ENCODE measurements at regions not wholly inside any gene's neighbourhood (a gene's known extent, or its start where the extent isn't known, plus 50 kb on each side); places are given as distances from the start of the nearest gene placed in this dataset.

DNA sequence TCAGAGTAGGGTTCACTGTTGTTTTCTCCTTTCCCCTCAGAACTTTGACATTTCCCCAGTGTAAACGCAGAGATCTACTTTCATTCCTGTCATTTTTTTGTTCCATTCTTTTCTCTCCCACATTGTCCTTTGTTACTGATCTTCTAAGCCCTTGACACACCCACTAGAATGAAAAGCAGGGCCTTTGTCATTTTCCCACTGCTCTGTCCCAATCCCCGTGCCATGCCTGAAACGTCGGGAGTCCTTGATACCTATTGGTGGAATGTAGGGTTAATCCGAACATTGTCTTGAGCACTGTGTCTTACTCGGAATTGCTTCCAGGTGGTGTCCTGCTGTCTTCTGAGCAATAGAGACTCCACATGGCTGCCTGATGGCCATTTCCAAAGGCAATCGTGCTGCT lies 887.1 kb upstream of the FRG1 start:
- no peaks in the 10 kb centered on the region for H3K36me3 Mint-ChIP-seq (ENCODE audit: unreplicated experiment)
- no peaks in the 10 kb centered on the region for H3K9me3 Mint-ChIP-seq (ENCODE audit: unreplicated experiment)
- no peak for DNase-seq (ENCODE audit: extremely low spot score, unreplicated experiment)
- H3K4me1 Mint-ChIP-seq (ENCODE audit: unreplicated experiment), result peaks cover 3% of the 10 kb centered on the region
- TF ChIP-seq, protein P1, sequence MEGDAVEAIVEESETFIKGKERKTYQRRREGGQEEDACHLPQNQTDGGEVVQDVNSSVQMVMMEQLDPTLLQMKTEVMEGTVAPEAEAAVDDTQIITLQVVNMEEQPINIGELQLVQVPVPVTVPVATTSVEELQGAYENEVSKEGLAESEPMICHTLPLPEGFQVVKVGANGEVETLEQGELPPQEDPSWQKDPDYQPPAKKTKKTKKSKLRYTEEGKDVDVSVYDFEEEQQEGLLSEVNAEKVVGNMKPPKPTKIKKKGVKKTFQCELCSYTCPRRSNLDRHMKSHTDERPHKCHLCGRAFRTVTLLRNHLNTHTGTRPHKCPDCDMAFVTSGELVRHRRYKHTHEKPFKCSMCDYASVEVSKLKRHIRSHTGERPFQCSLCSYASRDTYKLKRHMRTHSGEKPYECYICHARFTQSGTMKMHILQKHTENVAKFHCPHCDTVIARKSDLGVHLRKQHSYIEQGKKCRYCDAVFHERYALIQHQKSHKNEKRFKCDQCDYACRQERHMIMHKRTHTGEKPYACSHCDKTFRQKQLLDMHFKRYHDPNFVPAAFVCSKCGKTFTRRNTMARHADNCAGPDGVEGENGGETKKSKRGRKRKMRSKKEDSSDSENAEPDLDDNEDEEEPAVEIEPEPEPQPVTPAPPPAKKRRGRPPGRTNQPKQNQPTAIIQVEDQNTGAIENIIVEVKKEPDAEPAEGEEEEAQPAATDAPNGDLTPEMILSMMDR (IDR thresholded peaks at IDR 0.05), result no peak
- H3K4me3 Mint-ChIP-seq (ENCODE audit: unreplicated experiment), result no peak overlapping the region
- H3K27ac Mint-ChIP-seq (ENCODE audit: unreplicated experiment), result no peak overlapping the region
- H3K27me3 Mint-ChIP-seq (ENCODE audit: unreplicated experiment), result no peaks in the 10 kb centered on the region

DNA sequence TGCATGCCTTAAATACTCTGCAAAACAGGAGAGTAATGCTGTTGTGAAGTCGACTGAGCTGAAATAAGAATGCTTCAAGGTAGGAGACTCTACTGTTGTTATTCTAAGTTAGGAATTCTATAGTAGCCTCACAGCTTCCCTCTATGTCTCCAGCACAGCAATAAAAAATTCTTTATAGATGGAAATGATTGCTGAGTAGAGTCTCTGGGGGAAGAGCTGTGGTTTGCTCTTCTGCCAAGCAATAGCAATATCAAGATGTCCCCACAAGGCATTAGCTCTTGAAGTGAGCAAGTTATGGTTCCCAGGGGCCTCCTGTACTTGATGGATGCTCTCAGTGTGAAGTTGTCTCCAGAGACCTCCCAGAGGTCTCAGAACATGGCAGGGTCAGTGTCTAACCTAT lies 880.6 kb upstream of the FRG1 start:
- H3K36me3 Mint-ChIP-seq (ENCODE audit: unreplicated experiment), result peaks cover 8% of the 10 kb centered on the region
- H3K9me3 Mint-ChIP-seq (ENCODE audit: unreplicated experiment), result peaks cover 15% of the 10 kb centered on the region
- no peak for DNase-seq (ENCODE audit: extremely low spot score, unreplicated experiment)
- H3K27ac Mint-ChIP-seq (ENCODE audit: unreplicated experiment), result no peak overlapping the region
- TF ChIP-seq, protein P1 (IDR thresholded peaks at IDR 0.05), result no peak
- no peak overlapping the region for H3K4me3 Mint-ChIP-seq (ENCODE audit: unreplicated experiment)
- peaks cover 13% of the 10 kb centered on the region for H3K4me1 Mint-ChIP-seq (ENCODE audit: unreplicated experiment)
- no peaks in the 10 kb centered on the region for H3K27me3 Mint-ChIP-seq (ENCODE audit: unreplicated experiment)

DNA sequence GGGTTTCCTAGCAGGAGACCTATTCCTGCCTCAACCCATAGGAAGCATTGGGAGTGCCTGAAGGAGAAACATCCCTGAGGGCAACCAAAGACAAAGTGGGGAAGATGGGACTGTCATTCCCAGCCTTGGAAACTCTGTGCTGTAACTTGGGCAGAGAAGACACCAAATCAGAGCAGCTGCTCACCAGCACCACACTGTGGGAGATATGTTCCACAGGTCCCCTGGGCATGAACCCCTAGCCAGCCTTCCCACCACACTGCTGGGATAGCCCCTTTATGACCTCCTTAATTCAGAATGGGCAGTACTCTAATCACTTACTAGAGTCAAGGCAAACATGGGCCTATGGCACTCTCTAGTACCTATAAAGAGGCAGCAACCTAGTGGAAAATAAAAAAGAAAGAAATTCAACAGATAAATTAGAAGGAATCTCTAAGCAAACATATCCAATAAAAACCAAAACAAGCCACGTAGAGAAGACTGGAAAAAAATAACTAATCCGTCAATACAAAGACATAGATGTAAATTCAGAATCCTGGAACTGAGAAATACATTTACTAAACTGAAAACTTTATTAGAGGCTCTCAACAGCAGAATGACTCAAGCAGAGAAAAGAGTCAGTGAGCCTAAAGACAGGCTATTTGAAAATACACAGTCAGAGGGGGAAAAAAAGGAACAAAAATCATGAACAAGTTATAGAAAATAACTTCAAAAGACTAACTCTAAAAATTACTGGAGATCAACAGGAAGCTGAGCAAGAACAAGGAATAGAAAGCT lies 878.4 kb upstream of the FRG1 start:
- no peak for DNase-seq (ENCODE audit: extremely low spot score, unreplicated experiment)
- H3K4me1 Mint-ChIP-seq (ENCODE audit: unreplicated experiment), result peaks cover 10% of the 10 kb centered on the region
- no peak overlapping the region for H3K27ac Mint-ChIP-seq (ENCODE audit: unreplicated experiment)
- H3K9me3 Mint-ChIP-seq (ENCODE audit: unreplicated experiment), result peaks cover 15% of the 10 kb centered on the region
- peaks cover 8% of the 10 kb centered on the region for H3K36me3 Mint-ChIP-seq (ENCODE audit: unreplicated experiment)
- H3K4me3 Mint-ChIP-seq (ENCODE audit: unreplicated experiment), result no peak overlapping the region
- no peaks in the 10 kb centered on the region for H3K27me3 Mint-ChIP-seq (ENCODE audit: unreplicated experiment)
- TF ChIP-seq, protein P1 (IDR thresholded peaks at IDR 0.05), result no peak

DNA sequence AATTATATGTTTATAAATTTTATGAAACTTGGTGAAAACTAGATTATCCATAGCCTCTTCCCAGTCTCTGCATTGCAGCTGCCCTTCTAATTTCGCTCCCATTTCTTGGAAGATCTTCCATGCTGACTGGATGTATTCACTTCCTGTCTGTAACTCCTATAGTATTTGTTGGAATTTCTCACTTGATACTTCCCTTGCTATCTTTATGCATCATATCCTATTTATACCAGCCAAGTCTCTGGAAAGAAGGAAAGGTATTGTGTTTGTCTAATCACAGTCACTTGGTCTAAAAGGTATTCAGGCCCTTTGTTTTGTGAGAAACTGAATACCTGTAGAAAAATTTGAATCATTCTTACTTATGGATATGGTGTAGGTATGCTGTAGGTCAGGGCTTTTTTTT lies 870.9 kb upstream of the FRG1 start:
- TF ChIP-seq, protein P1 (IDR thresholded peaks at IDR 0.05), result no peak
- Mint-ChIP-seq H3K9me3 (ENCODE audit: unreplicated experiment) (no peaks in the 10 kb centered on the region), H3K27me3 (ENCODE audit: unreplicated experiment) (no peaks in the 10 kb centered on the region), H3K4me1 (ENCODE audit: unreplicated experiment) (peaks cover 3% of the 10 kb centered on the region), H3K36me3 (ENCODE audit: unreplicated experiment) (no peaks in the 10 kb centered on the region), H3K27ac (ENCODE audit: unreplicated experiment) (no peak overlapping the region), H3K4me3 (ENCODE audit: unreplicated experiment) (no peak overlapping the region)
- no peak for DNase-seq (ENCODE audit: extremely low spot score, unreplicated experiment)

DNA sequence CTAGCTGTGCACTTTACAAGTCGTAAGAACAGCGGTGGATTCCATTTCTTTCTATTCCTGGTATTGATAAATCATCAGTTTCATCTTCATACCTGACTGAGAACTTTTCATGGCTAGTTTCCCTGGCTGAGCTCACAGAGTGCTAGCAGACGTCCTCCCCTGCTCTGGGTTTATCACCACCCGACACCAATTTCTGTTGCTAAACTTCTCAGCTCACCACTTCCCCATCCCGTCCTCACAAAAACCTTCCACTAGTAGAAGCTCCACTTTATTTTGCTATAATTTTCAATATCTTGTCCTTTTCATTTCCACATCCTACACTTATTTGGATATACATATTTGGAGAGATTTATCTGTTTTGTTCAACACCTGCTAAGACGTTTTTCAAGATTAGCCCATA lies 869.4 kb upstream of the FRG1 start:
- H3K4me3 Mint-ChIP-seq (ENCODE audit: unreplicated experiment), result no peak overlapping the region
- H3K27ac Mint-ChIP-seq (ENCODE audit: unreplicated experiment), result no peak overlapping the region
- no peak for DNase-seq (ENCODE audit: extremely low spot score, unreplicated experiment)
- peaks cover 6% of the 10 kb centered on the region for H3K9me3 Mint-ChIP-seq (ENCODE audit: unreplicated experiment)
- H3K36me3 Mint-ChIP-seq (ENCODE audit: unreplicated experiment), result no peaks in the 10 kb centered on the region
- no peaks in the 10 kb centered on the region for H3K27me3 Mint-ChIP-seq (ENCODE audit: unreplicated experiment)
- TF ChIP-seq, protein P1 (IDR thresholded peaks at IDR 0.05), result no peak
- peaks cover 3% of the 10 kb centered on the region for H3K4me1 Mint-ChIP-seq (ENCODE audit: unreplicated experiment)

Measured in osteocyte (in vitro differentiated cells).